ENCODE measurements at regions not wholly inside any gene's neighbourhood (a gene's known extent, or its start where the extent isn't known, plus 50 kb on each side); places are given as distances from the start of the nearest gene placed in this dataset.

- TF ChIP-seq CTCF (conservative IDR thresholded peaks at IDR 0.05; ENCODE audit: low read depth, low read length) (no peak), MAFK (IDR thresholded peaks at IDR 0.05; ENCODE audit: low read depth, low read length) (no peak), USF2 (IDR thresholded peaks at IDR 0.05; ENCODE audit: low read depth, low read length) (no peak), RCOR1 (IDR thresholded peaks at IDR 0.05; ENCODE audit: insufficient replicate concordance, low read length) (no peak)
Observed at GRCh38 chr20:23224806-23225205, 125.8 kb upstream of the NXT1 start.
